ENCODE measurements at regions not wholly inside any gene's neighbourhood (a gene's known extent, or its start where the extent isn't known, plus 50 kb on each side); places are given as distances from the start of the nearest gene placed in this dataset.

DNA sequence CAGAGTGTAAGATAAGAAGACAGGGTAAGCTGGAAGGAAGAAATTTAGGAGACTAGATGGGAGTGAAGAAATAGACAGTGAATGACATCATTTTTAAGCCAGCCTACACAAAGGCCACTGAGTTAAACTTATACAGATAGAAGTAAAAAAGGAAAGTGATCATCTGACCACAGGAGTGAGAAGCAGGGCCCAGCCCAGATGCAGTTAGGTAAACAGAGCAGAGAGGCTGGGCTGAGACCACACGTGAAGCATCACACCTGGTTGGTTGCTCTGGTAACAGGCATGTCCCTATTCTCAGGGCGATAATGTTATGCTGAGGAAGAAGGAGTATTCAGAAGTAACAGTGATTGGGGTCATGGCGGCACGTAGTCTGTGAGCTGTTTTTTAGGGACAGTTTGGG is 1079.4 kb downstream of the AACS start:
- no peak overlapping the region for H3K4me3 ChIP-seq (replicated peaks; ENCODE audit: low read depth, low read length)
- no peak for DNase-seq (ENCODE audit: extremely low read depth, low read depth)
- TF ChIP-seq, protein P1, sequence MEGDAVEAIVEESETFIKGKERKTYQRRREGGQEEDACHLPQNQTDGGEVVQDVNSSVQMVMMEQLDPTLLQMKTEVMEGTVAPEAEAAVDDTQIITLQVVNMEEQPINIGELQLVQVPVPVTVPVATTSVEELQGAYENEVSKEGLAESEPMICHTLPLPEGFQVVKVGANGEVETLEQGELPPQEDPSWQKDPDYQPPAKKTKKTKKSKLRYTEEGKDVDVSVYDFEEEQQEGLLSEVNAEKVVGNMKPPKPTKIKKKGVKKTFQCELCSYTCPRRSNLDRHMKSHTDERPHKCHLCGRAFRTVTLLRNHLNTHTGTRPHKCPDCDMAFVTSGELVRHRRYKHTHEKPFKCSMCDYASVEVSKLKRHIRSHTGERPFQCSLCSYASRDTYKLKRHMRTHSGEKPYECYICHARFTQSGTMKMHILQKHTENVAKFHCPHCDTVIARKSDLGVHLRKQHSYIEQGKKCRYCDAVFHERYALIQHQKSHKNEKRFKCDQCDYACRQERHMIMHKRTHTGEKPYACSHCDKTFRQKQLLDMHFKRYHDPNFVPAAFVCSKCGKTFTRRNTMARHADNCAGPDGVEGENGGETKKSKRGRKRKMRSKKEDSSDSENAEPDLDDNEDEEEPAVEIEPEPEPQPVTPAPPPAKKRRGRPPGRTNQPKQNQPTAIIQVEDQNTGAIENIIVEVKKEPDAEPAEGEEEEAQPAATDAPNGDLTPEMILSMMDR (IDR thresholded peaks at IDR 0.05; ENCODE audit: low read depth, low read length, missing control alignments), result no peak

DNA sequence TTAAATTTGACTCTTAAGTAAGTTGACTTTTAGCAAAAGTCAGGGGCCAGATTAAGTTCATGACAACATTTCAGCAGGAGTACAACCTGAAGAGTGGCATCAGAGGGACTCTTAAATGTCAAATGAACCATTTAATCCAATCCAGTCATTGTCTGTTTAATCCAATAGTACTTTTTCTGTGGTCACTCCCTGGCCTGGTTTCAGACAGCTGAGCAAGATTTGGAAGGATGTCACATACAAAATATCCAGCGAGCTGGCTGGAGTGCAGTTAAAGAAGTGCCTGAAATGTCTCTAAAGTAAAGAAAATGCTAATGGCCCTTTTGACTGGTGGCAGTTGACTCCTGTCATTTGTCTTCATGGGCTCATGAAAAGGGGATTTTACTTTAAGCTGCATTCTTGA is 1082.1 kb downstream of the AACS start:
- TF ChIP-seq, protein P1 (IDR thresholded peaks at IDR 0.05; ENCODE audit: low read depth, low read length, missing control alignments), result no peak
- no peak for DNase-seq (ENCODE audit: extremely low read depth, low read depth)
- no peak overlapping the region for H3K4me3 ChIP-seq (replicated peaks; ENCODE audit: low read depth, low read length)

DNA sequence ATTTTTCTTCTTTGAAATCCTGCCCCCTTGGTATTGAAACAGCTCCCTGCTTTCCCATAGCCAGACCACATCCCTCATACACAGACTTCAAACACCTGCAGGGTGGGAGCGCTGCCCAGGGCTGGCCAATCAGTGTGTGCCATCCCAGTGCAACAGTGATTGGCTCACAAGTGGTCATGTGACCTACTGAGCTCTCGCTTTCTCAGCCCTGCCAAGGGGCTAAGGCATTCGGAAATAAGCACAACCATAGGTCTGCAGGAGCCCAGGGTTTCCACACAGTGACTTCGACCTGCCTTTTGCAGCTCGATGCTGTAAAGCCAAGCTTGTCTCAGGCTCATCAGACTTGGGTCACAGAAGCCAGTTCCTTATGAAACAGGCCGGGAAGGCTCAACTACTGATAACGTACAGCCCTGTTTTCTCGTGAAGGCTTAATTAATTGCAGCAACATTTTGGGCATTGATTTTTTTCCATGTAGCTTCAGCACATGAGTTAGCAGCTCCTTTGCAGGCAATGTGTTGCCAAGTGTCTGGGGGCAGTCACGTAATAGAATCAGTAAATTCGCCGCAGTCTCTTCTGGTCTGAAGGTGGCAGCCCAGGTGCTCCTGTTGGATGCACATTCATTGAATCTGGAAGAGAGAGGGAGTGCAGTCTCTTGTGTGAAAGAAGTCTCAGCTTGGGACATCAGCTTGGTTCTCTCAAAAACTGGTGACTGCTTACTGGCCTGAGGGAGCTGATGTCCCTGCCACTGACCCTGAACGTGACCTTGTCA is 1091.8 kb downstream of the AACS start:
- no peak for DNase-seq (ENCODE audit: extremely low read depth, low read depth)
- TF ChIP-seq, protein P1 (IDR thresholded peaks at IDR 0.05; ENCODE audit: low read depth, low read length, missing control alignments), result no peak

DNA sequence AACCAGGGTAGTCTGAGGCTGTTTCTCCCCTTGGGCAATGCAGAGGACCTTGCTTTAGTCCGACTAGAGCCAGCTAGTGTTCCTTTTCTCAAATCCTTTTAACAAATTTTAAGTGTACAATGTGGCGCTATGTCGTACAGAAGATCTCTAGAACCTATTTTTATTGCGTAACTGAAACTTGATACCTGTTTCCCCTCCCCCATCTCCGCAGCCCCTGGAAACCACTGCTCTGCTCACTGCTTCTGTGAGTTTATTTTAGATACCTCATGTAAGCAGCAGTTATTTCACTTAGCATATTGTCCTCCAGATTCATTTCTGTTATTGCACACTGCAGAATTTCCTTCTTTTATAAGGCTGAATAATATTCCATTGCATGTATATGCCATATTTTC is 1092.3 kb downstream of the AACS start:
- H3K4me3 ChIP-seq (replicated peaks; ENCODE audit: low read depth, low read length), result no peak overlapping the region
- TF ChIP-seq, protein P1 (IDR thresholded peaks at IDR 0.05; ENCODE audit: low read depth, low read length, missing control alignments), result no peak
- DNase-seq (ENCODE audit: extremely low read depth, low read depth), result no peak

More for the DNA sequence above, 1091.8 kb downstream of the AACS start:
- H3K4me3 ChIP-seq (replicated peaks; ENCODE audit: low read depth, low read length), result no peak overlapping the region

DNA sequence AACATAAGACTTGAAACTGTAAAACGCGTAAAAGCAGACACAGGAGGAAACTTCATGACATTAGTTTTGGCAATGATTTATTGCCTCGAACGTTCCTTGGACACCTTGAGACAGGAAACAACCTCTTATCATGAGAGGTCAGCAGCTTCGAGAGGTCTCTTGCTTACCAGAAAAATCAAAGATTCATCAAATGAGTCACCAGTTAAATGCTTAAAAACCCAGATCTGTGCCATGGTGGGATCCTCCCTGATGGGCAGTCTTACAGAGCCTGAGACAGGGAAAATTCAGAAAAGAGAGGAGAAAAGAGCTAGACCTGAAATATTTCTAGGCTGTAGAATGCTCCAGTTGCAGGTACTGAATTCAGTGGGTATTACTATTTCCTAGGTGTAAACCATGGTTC is 1093.9 kb downstream of the AACS start:
- DNase-seq (ENCODE audit: extremely low read depth, low read depth), result no peak
- TF ChIP-seq, protein P1 (IDR thresholded peaks at IDR 0.05; ENCODE audit: low read depth, low read length, missing control alignments), result no peak
- no peak overlapping the region for H3K4me3 ChIP-seq (replicated peaks; ENCODE audit: low read depth, low read length)

DNA sequence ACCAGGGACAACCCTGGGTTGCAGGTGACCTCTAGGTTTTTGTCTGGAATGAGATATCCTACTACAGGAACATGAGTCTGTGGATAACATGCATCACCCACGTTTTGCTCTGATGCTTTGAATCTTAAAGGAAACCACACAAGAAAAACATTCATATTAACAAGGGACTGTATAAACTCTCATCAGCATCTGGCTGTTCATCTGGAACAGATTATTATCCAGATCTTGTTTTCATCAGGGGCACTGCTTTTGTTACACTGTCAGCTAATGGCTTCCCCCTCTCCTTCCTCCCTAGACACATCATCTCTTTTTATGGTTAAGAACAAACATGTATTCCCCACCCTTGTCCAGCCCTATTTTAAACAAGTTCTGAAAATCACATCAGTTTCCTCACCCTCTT is 1095.7 kb downstream of the AACS start:
- no peak overlapping the region for H3K4me3 ChIP-seq (replicated peaks; ENCODE audit: low read depth, low read length)
- TF ChIP-seq, protein P1 (IDR thresholded peaks at IDR 0.05; ENCODE audit: low read depth, low read length, missing control alignments), result no peak
- DNase-seq (ENCODE audit: extremely low read depth, low read depth), result no peak

DNA sequence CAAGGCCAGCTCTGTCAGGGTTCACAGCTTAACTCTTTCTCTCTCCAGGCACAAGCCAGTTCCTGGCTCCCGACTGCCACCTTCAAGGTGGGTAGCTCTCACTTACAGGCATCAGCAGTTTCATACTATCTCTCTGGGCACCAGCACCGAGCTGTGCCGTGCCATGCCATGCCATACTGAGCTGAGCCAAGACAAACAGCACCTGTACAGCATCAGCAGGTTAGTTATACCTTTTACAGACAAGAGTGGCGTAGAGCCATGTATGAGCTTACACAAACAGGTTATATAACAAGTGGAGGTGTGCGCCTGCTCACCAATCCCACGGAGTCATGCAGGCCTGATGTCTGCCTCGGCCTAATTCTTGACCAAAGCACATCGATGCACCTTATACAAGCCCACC is 1098.7 kb downstream of the AACS start:
- no peak for DNase-seq (ENCODE audit: extremely low read depth, low read depth)
- no peak overlapping the region for H3K4me3 ChIP-seq (replicated peaks; ENCODE audit: low read depth, low read length)
- TF ChIP-seq, protein P1 (IDR thresholded peaks at IDR 0.05; ENCODE audit: low read depth, low read length, missing control alignments), result no peak
